Osteoblast (primary cell): ENCODE measurements at regions not wholly inside any gene's neighbourhood (a gene's known extent, or its start where the extent isn't known, plus 50 kb on each side); places are given as distances from the start of the nearest gene placed in this dataset.

Source experiments
- DNase-seq: peaks from one replicate; pipeline ENCODE4 v3.0.0; 2011; ENCODE audit warnings: low spot score, mixed read lengths; ENCODE audit not compliant: insufficient read length; ENCODE audit errors: missing footprints
- H2AFZ ChIP-seq: 2 replicates; pipeline ENCODE4 v1.6.0; 2011; ENCODE audit warnings: mild to moderate bottlenecking, low read length
- H3K27ac ChIP-seq: 2 replicates; pipeline ENCODE4 v1.5.1; 2011; ENCODE audit warnings: mild to moderate bottlenecking, low read depth, low read length, moderate library complexity
- H3K27me3 ChIP-seq: 2 replicates; pipeline ENCODE4 v1.6.0; 2012; ENCODE audit warnings: mild to moderate bottlenecking, control low read depth, inconsistent platforms, low read length, moderate library complexity; ENCODE audit not compliant: insufficient read depth
- H3K36me3 ChIP-seq: 2 replicates; pipeline ENCODE4 v1.5.1; 2011; ENCODE audit warnings: mild to moderate bottlenecking, low read length, control low read depth, moderate library complexity; ENCODE audit not compliant: insufficient read depth
- H3K4me1 ChIP-seq: 2 replicates; pipeline ENCODE4 v1.5.1; 2011; ENCODE audit warnings: mild to moderate bottlenecking, low read length, control low read depth, moderate library complexity; ENCODE audit not compliant: insufficient read depth
- H3K4me2 ChIP-seq: 2 replicates; pipeline ENCODE4 v1.6.0; 2011; ENCODE audit warnings: mild to moderate bottlenecking, low read length; ENCODE audit not compliant: insufficient read depth
- H3K4me3 ChIP-seq: fragments of 200-600 bp; sonication (generic); 3 replicates; pipeline ENCODE4 v1.5.1; 2012; ENCODE audit warnings: mild to moderate bottlenecking, low read length, inconsistent platforms; ENCODE audit not compliant: insufficient read depth
- H3K79me2 ChIP-seq: 2 replicates; pipeline ENCODE4 v1.6.0; 2012; ENCODE audit warnings: mild to moderate bottlenecking, low read length, control low read depth, inconsistent platforms; ENCODE audit not compliant: insufficient read depth
- H3K9me3 ChIP-seq: 2 replicates; pipeline ENCODE4 v1.5.1; 2011; ENCODE audit warnings: low read depth, low read length, control low read depth
- H4K20me1 ChIP-seq: 2 replicates; pipeline ENCODE4 v1.6.0; 2012; ENCODE audit warnings: mild to moderate bottlenecking, low read length, control low read depth; ENCODE audit not compliant: insufficient read depth
- TF ChIP-seq, protein P1 (sequence below): IDR thresholded peaks from 2 replicates; pipeline ENCODE4 v1.5.1; 2011; ENCODE audit warnings: mild to moderate bottlenecking, low read depth, low read length, moderate library complexity; ENCODE audit errors: extremely low read depth

DNA sequence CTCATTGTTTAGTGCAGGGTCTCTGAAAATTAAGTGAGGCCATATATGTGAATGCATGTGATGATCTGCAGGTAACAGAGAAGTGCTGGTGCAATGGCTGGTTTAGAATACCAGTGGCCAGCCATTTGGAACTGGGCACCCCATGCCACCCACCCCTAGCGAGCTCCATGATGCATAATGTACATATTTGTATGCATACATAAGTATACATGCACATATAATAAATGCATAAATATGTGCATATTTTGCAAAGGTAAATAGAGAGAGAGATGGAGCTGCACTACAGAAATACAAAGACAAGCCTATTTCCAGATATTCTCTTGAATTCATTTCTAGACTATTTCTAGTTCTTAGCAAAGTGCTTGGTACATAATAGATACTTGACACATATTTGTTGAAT is 68.5 kb upstream of the IGSF21 start:
- H4K20me1 ChIP-seq = no peaks in the 10 kb centered on the region
- no peak overlapping the region for H3K4me2 ChIP-seq
- TF ChIP-seq, protein P1, sequence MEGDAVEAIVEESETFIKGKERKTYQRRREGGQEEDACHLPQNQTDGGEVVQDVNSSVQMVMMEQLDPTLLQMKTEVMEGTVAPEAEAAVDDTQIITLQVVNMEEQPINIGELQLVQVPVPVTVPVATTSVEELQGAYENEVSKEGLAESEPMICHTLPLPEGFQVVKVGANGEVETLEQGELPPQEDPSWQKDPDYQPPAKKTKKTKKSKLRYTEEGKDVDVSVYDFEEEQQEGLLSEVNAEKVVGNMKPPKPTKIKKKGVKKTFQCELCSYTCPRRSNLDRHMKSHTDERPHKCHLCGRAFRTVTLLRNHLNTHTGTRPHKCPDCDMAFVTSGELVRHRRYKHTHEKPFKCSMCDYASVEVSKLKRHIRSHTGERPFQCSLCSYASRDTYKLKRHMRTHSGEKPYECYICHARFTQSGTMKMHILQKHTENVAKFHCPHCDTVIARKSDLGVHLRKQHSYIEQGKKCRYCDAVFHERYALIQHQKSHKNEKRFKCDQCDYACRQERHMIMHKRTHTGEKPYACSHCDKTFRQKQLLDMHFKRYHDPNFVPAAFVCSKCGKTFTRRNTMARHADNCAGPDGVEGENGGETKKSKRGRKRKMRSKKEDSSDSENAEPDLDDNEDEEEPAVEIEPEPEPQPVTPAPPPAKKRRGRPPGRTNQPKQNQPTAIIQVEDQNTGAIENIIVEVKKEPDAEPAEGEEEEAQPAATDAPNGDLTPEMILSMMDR = no peak
- no peaks in the 10 kb centered on the region for H3K4me1 ChIP-seq
- H3K36me3 ChIP-seq = no peaks in the 10 kb centered on the region
- H3K27ac ChIP-seq = no peak overlapping the region
- no peaks in the 10 kb centered on the region for H3K9me3 ChIP-seq
- no peaks in the 10 kb centered on the region for H3K79me2 ChIP-seq
- H3K4me3 ChIP-seq = no peak overlapping the region
- no peak for DNase-seq
- no peaks in the 10 kb centered on the region for H3K27me3 ChIP-seq
- H2AFZ ChIP-seq = no peak overlapping the region

DNA sequence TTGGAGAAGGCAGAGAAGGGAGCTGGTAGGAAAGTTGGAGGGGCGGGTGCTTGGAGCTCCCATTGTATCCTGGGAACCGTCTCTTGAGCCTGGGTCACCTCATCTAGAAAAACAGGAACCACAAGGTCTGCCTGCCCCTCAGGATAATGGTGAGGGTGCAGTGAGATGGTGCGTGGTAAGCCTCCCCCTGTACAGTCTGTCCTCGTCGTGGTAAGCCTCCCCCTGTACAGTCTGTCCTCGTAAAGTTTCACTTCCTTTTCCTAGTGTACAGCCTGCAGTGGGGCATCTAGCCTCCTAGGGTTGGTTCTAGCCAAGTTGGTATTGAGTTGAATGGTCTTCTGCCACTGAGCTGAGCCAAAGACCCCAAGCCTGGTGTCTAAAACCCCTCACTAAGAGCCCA is 66.5 kb upstream of the IGSF21 start:
- Histone ChIP-seq H4K20me1 (no peaks in the 10 kb centered on the region), H2AFZ (no peak overlapping the region), H3K4me3 (no peak overlapping the region), H3K4me2 (no peak overlapping the region), H3K36me3 (no peaks in the 10 kb centered on the region), H3K4me1 (no peaks in the 10 kb centered on the region), H3K27me3 (no peaks in the 10 kb centered on the region), H3K79me2 (no peaks in the 10 kb centered on the region), H3K9me3 (no peaks in the 10 kb centered on the region), H3K27ac (no peak overlapping the region)
- TF ChIP-seq, protein P1 = no peak
- DNase-seq = no peak

DNA sequence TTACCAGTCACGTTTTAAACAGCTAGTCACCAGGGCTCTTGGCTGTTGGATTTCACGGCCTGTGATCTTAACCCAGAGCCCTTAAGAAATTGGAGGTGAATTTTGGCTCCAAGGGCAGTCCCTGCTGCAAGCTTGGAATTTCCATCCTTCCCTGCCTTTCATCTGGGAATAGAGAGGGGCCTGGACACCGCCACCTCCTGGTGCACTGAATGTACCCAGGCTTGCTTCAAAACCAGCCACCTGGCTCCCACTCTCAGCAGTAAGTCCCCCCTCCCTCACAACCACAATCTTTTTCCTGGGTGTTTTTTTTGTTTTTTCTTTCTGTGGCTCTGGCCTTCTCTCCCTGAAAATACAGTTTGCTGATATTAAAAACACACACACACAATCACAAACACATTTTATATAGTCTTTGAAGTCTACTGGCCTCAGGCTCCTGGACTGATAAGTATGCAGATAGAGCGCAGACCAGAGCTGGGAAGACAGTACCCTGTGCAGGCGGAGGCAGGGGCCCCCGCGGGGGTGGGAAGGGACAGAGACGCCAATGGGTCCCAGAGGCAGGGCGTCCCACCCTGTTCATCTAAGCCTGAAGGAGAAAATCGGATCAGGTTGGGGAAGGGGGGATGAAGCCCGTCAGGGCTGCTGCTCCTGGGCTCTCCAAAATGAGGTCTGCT is 65.8 kb upstream of the IGSF21 start:
- TF ChIP-seq, protein P1 = peak; percentile 22

DNA sequence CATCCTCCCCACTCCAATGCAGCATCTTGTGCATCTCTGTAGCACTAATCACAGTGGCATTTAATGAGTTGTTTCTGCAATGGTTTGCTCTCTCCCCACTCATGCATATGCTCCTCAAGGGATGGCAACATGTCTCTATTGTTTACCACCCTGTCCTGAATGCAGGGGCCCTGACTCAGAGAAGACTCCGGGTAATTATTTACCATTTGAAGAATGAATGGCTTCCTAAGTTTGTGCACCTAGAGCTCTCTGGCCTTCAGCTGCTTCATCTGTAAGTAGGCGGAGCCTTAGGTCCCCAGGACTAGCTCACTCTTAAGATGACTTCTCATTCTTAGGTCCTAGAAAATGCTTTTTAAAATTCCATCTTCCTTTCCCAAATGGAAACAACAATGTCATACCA is 63.7 kb upstream of the IGSF21 start:
- Histone ChIP-seq H3K36me3 (no peaks in the 10 kb centered on the region), H3K4me1 (no peaks in the 10 kb centered on the region), H2AFZ (no peak overlapping the region), H3K4me2 (no peak overlapping the region), H3K27ac (no peak overlapping the region), H3K9me3 (no peaks in the 10 kb centered on the region), H3K27me3 (no peaks in the 10 kb centered on the region), H3K79me2 (no peaks in the 10 kb centered on the region), H3K4me3 (no peak overlapping the region), H4K20me1 (no peaks in the 10 kb centered on the region)
- DNase-seq = no peak
- TF ChIP-seq, protein P1 = no peak

More for the DNA sequence above, 65.8 kb upstream of the IGSF21 start:
- no peaks in the 10 kb centered on the region for H3K36me3 ChIP-seq
- no peaks in the 10 kb centered on the region for H3K79me2 ChIP-seq
- no peaks in the 10 kb centered on the region for H4K20me1 ChIP-seq
- no peak for DNase-seq
- H3K9me3 ChIP-seq = no peaks in the 10 kb centered on the region
- H3K4me1 ChIP-seq = no peaks in the 10 kb centered on the region
- H3K27ac ChIP-seq = no peak overlapping the region
- no peaks in the 10 kb centered on the region for H3K27me3 ChIP-seq
- H3K4me3 ChIP-seq = no peak overlapping the region
- H2AFZ ChIP-seq = no peak overlapping the region
- H3K4me2 ChIP-seq = no peak overlapping the region
